GM18867 (cell line): ENCODE measurements at regions not wholly inside any gene's neighbourhood (a gene's known extent, or its start where the extent isn't known, plus 50 kb on each side); places are given as distances from the start of the nearest gene placed in this dataset.
"Not testable (repeated sequence)": the region's sequence is repeated elsewhere in the genome, so short reads cannot be mapped to it uniquely, and the experiment has no call there.

Experiments used
- ATAC-seq: cut with Tn5 transposase; IDR thresholded peaks from one replicate; pipeline ENCODE4 v1.9.1; 2021; ENCODE audit warnings: mild to moderate bottlenecking, moderate library complexity; ENCODE audit not compliant: unreplicated experiment

DNA sequence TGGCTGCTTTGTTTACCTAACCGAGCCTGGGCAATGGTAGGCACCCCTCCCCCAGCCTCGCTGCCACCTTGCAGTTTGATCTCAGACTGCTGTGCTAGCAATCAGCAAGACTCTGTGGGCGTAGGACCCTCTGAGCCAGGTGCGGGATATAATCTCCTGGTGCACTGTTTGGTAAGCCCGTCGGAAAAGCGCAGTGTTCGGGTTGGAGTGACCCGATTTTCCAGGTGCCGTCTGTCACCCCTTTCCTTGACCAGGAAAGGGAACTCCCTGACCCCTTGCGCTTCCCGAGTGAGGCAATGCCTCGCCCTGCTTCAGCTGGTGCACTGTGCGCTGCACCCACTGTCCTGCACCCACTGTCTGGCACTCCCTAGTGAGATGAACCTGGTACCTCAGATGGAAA, 482.2 kb upstream of the SMC2 start:
- not testable (repeated sequence) for ATAC-seq

DNA sequence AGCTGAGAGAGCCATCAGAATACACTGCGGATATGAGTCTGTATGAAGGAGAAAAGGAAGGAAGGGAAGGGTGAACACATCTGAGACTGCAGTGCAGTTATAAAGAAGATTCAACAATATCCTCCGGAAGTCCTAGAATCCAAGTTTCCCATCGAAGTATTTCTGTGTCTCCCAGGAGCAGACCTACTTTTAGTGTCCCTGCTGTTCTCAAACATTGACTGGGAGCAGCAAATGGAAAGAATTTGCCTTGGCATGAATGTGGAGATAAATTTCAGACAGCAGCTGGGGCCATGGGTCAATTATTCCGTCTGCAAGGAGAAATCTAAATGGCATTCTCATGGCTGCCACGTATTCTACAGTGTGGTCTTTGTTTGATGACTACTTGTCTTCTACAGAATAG, 478.1 kb upstream of the SMC2 start:
- no peak for ATAC-seq

- no peak for ATAC-seq
These were observed 477.1 kb upstream of the SMC2 start for GRCh38 chr9:103617046-103617445.

GRCh38 chr9:103625161-103625804, 468.8 kb upstream of the SMC2 start:
- ATAC-seq, result peak; percentile 60

GRCh38 chr9:103627731-103628130, 466.4 kb upstream of the SMC2 start:
- ATAC-seq, result no peak

DNA sequence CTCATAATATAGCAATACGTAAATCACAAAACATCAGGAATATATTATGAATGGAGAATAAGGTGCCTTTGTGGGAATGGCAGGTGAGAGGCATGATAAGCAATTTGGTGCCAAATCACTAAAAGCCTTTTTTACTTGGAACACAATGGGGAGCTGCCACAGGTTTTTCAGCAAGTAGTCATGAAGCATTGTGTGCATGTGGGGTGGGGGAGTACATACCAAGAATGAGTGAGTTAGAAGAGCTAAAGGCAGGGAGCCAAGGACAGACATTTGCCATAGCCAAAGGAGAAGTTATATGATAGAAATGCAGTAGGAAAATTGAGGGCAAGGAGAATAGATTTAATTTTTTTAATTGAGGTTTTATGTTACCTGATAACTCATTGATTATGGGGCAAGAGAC, 445.0 kb upstream of the SMC2 start:
- ATAC-seq, result no peak

DNA sequence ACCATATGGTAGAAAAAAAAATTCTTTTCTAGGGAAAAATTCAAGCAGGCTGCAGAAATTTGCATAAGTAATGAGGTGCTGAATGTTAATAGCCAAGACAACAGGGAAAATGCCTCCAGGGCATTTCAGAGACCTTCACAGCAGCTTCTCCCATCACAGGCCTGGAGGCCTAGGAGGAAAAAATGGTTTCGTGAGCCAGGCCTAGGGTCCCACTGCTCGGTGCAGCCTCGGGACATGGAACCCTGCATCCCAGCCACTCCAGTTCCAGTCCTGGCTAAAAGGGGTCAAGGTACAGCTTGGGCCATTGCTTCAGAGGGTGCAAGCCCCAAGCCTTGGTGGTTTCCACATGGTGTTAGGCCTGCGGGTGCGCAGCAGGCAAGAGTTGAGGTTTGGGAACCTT, 436.0 kb upstream of the SMC2 start:
- ATAC-seq, result no peak

- ATAC-seq, result no peak
These were observed 433.3 kb upstream of the SMC2 start for GRCh38 chr9:103660830-103661229.

DNA sequence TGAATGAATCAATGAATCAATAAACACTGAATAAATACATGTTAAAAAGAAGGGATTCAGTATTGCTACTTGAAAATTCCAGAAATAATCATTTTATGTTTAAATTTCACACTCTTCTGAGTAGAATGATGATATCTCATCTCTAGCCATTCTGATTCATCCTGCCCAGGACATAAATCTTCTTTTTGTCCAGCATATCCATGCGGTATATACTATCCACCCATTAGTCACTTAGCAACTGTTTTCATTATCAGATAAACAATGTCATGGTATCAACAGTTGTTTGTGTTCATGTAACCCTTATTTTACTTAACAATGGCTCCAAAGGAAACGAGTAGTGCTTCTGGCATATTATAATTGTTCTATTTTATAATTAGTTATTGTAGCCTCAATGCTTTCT, 432.4 kb upstream of the SMC2 start:
- no peak for ATAC-seq

GRCh38 chr9:103669296-103669695, 424.8 kb upstream of the SMC2 start:
- no peak for ATAC-seq

DNA sequence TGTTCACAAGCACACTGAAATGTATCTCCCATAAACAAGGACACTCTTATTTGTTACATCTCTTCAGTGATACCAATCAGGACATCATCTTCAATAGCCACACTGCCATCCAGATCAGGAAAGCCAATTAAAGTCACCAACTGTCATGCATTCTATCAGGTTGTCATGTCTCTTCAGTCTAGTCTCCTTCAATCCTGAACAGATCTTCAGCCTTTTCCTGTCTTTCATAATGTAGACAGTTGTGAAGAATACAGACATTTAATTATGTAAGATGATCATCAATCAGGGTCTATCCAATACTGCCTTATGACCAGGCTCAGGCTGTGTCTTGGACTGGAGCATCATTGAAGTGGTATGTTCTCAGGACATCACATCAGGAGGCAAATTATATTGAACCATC, 419.8 kb upstream of the SMC2 start:
- no peak for ATAC-seq

DNA sequence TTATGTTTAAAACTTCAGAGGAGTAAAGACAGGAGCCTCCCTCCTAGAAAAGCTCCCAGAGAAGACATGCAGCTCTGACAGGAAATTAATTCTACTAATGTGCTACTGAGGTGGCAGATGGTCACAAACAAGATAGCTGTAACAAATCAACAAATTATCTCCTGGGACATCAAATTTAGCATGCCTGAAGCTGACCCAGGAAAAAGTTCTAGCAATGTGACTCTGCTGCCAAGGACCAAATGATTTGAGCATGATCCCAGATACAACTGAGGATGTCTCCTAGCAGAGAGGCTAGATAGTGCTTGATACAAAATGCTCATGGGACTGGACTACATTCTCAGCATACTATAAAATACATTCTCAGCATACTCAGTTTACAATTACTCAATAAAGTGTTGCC, 413.5 kb upstream of the SMC2 start:
- ATAC-seq, result no peak

DNA sequence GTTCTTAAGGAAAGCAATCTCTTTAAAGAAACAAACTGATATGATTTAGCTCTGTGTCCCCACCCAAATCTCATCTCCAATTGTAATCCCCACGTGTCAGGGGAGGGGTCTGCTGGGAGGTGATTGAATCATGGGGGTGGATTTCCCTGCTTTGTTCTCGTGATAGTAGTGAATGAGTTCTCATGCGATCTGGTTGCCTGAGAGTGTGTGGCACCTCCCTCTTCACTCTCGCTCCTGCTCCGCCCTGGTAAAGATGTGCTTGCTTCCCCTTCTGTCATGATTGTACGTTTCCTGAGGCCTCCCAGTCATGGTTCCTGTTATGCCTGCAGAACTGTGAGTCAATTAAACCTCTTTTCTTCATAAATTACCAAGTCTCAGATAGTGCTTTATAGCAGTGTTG, 412.7 kb upstream of the SMC2 start:
- no peak for ATAC-seq

DNA sequence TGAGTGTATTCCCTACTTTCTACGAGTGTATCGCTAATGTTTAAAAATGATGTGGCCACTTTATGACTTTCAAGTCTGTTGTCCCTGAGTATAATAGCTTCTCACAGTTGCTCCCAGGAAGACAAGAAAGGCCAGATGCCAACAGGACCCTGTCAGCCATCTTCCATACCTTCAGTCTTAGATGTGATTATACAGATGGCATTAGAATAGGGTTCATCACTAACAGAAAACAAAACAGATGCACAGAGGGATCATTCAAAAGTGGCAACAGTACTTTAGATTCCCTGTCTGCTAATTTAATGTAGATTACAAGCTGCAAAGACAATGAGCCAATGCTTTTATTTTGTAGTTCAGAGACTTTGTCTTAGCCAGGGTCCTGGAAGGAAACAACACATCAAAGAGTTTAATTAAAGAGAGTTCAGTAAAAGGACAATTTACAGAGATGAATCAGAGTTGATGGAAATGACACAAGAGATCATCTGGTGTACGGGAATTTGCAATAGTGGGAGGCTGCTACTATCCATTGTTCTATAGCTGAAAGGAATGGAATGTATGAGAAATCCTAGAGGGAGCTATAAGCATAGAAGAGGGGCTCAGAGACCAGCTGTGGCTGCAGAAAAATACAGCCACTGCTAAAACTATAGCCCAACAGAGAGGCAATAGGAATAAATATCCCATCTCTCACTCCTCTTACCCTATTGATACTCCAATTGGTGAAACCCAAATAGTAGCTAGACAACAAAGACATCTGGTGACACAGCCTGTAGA, 393.7 kb upstream of the SMC2 start:
- ATAC-seq, result no peak

GRCh38 chr9:103702572-103702971, 391.5 kb upstream of the SMC2 start:
- no peak for ATAC-seq

DNA sequence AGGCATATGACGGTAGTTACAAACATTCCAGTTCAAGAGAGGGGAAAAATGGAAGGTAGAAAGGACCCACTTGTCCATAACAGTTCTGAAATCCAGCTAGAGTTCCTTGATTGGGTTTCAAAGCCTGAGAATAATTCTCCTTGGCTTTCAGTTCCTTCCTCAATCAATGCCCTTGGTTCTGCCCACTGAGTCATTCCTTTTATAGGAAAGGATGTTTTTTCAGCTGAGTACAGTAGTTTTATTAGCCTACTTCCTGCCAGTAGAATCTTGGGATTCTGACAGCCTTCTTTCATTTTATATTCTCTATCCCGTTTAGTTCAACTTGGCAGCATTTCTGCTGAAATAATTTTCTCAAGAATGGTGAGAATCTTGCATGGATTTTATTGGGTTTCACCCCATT, 386.9 kb upstream of the SMC2 start:
- ATAC-seq, result no peak

DNA sequence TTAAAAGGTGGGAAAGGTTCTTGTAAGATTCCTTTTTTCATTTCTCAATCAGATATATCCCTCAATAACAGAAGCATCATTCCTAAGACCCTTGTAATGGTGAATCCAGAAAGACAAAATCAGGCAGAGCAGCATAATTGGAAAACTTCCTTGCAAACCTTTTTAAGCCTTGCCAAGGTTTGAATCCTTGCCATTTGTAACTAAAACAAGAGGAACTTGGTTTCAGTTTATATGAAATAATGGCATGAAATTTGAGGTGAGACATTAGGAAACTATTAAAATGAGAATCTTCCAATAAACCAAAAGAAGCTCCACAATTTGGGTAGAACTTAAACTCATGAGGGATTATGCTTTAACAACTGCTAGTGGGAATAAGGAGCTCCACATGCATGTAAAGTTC, 384.7 kb upstream of the SMC2 start:
- no peak for ATAC-seq

DNA sequence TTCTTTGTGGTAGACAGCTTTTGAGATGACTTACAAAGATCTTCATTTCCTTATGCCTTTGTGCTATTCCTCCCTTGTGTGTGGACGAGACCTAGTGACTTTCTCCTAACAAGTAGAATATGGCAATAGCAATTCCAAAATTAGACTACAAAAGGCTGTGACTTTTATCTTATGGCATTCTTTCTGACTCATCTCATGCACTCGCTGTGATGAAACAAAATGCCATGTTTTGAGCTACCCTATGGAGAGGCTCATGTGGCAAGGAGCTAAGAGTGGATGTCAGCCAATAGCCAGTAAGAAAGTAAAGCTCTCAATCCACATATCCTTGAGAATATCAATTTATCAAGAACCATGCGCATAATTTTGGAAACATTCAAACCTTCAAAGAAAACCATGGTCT, 380.5 kb upstream of the SMC2 start:
- ATAC-seq, result no peak

DNA sequence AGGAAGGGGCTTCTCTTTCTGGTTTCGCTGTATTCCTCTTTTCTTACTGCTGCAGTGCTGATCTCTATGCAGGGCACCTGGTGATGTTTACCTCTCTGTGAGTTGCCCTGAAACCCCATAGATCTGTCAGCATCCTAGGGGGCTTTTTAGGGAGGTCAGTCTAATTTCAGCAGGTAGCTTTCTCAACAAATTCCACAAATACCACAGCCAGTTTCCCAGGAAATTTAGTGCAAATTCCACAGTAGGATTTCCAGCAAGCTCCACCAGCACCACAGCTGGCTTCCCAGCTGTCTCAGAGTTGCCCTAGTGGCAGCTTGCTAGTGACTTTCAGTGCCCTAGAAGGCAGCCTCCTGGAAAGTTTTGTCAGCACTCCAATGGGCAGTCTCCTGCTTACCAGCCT, 379.1 kb upstream of the SMC2 start:
- no peak for ATAC-seq

DNA sequence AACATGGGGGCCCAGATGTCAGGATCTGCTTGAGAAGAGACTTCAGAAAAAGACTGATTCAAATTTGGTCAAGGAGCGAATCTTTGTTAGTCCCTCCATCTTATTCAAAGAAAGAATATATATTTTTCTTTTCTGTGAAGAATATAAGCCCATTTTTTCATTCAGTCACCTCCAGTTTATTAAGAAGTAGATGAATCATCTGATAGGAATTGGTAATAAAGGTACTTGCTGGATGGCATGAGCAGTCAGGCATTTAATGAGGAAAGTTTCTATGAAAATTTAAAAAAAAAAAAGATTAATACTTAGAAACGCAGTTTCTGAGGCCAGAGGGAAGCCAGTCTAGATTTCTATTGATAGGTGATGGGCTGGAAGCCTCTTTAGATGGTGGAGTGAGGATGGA, 373.1 kb upstream of the SMC2 start:
- no peak for ATAC-seq

DNA sequence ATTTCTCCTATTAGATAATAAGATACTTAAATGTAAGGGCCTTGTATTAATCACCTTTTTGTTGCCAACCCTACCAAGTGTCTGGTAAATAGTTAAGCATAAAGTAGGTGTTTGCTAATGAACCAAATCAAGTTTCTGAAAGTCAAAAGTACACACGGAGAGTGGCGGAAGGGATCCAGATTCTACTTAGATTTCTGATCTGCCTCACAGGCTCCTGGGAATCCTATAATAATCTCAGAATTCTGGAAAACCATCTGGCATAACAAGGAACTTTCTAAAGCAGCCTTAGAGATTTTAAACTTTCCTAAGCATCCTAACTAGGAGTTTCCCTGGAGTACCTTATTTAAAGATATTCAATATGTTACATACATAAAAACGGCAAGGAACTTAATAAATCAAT, 363.2 kb upstream of the SMC2 start:
- no peak for ATAC-seq

DNA sequence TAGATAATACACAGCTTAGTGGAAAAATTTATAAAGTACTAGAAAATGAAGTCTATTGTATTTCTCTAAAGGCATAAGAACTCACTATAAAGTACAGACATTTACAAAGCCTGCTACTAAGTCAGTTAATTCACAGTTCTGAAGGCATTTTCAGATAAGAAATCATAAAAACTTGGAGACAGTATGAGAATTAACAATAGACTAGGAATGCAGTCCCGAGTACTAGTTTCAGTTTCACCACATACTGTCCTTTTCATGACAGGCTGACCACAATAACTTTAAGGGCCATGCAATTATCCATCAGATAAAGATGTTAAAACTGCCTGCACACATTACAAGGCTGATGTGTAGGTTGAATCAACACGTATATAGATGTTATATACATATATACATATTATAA, 362.6 kb upstream of the SMC2 start:
- ATAC-seq, result no peak

DNA sequence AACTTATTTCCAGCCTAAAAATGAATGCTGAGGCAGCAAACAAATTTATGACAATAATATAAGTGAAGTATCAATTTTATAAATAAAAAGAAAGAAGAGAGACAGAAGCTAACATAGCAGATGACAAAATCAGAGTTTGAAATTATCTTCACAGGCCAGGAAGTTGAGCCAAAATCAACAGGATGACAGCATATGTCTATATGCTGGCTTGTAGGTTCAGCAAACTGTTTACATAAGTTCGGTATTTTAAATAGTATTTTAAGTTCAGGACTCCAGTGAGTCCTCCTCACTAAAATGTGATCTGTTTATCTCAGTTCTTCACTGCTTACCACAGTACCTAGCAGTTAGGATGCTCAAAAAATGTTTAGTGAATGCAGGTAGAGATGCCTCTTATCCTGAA, 359.6 kb upstream of the SMC2 start:
- ATAC-seq, result no peak
